ENCODE measurements at regions not wholly inside any gene's neighbourhood (a gene's known extent, or its start where the extent isn't known, plus 50 kb on each side); places are given as distances from the start of the nearest gene placed in this dataset.

GRCh38 chr2:193806088-193806774 lies 1611.5 kb upstream of the TMEFF2 start:
- DNase-seq: no peak
- WGBS, 5 donors: 83 to 89% (median 86%) methylated on average over 6 of the region's 6 CpGs

GRCh38 chr2:193796847-193797246 lies 1602.1 kb upstream of the TMEFF2 start:
- intact Hi-C loops (cut with DNase I; ENCODE audit: low total_unique reads): no loop called here
- DNase-seq: no peak
- Histone ChIP-seq H3K27ac (no peak overlapping the region), H3K4me3 (no peak overlapping the region), H3K27me3 (replicated peaks in 1 of 7) (no peaks in the 10 kb centered on the region), H3K9me3 (no peaks in the 10 kb centered on the region), H3K36me3 (no peaks in the 10 kb centered on the region), H3K4me1 (no peaks in the 10 kb centered on the region)
- TF ChIP-seq POLR2A (IDR thresholded peaks at IDR 0.05): no peak
- no peak for TF ChIP-seq POLR2AphosphoS5 (IDR thresholded peaks at IDR 0.05)
- TF ChIP-seq CTCF (IDR thresholded peaks at IDR 0.05 in 8 of 11, conservative IDR thresholded peaks at IDR 0.05 in 3 of 11): no peak
- 57 to 79% (median 71%) methylated on average over 1 of the region's 1 CpG for WGBS, 5 donors

More at GRCh38 chr2:193806088-193806774, 1611.5 kb upstream of the TMEFF2 start:
- TF ChIP-seq POLR2AphosphoS5 (IDR thresholded peaks at IDR 0.05): no peak
- TF ChIP-seq POLR2A (IDR thresholded peaks at IDR 0.05): no peak
- TF ChIP-seq CTCF (IDR thresholded peaks at IDR 0.05 in 8 of 11, conservative IDR thresholded peaks at IDR 0.05 in 3 of 11): no peak
- Histone ChIP-seq H3K4me1 (no peaks in the 10 kb centered on the region), H3K27me3 (replicated peaks in 1 of 7) (no peaks in the 10 kb centered on the region), H3K9me3 (no peaks in the 10 kb centered on the region), H3K36me3 (no peaks in the 10 kb centered on the region), H3K27ac (no peak overlapping the region), H3K4me3 (no peak overlapping the region)
- intact Hi-C loops (cut with DNase I; ENCODE audit: low total_unique reads): no loop called here

- H3K4me3 ChIP-seq: no peak overlapping the region
- no peak for TF ChIP-seq POLR2A (IDR thresholded peaks at IDR 0.05)
- TF ChIP-seq CTCF (IDR thresholded peaks at IDR 0.05 in 8 of 11, conservative IDR thresholded peaks at IDR 0.05 in 3 of 11): no peak
- TF ChIP-seq POLR2AphosphoS5 (IDR thresholded peaks at IDR 0.05): no peak
- no peaks in the 10 kb centered on the region for H3K4me1 ChIP-seq
- DNase-seq: no peak
- 63 to 89% (median 83%) methylated on average over 6 of the region's 6 CpGs for WGBS, 5 donors
- no peaks in the 10 kb centered on the region for H3K9me3 ChIP-seq
- H3K27ac ChIP-seq: no peak overlapping the region
- H3K27me3 ChIP-seq (replicated peaks in 1 of 7): no peaks in the 10 kb centered on the region
- intact Hi-C loops (cut with DNase I; ENCODE audit: low total_unique reads): no loop called here
- H3K36me3 ChIP-seq: no peaks in the 10 kb centered on the region
Measured at GRCh38 chr2:193793914-193794313, 1599.2 kb upstream of the TMEFF2 start.

DNA sequence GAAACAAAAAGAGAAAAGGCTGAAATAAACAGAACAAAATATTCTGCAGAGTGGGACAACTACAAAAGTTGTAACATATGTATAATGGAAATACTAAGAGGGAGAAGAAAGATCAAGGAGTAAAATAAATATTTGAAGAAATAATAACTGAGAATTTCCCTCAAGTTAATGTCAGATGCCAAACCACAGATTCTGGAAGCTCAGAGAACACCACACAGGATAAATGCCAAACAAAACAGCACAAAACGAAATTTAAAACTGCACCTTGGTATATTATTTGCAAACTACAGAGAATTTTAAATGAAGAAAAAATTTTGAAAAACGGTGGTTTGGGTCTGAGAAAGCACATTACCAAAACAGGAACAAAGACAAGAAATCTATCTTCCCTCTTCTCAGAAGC lies 1588.9 kb upstream of the TMEFF2 start:
- intact Hi-C loops (cut with DNase I; ENCODE audit: low total_unique reads): no loop called here
- 44 to 56% (median 54%) methylated on average over 2 of the region's 2 CpGs for WGBS, 5 donors

More for the DNA sequence above, 1588.9 kb upstream of the TMEFF2 start:
- peaks cover 0 to 6% (median 0%) of the 10 kb centered on the region in 8 donors for H3K9me3 ChIP-seq
- no peaks in the 10 kb centered on the region for H3K36me3 ChIP-seq
- H3K4me3 ChIP-seq: no peak overlapping the region
- H3K27ac ChIP-seq: no peak overlapping the region
- TF ChIP-seq POLR2AphosphoS5 (IDR thresholded peaks at IDR 0.05): no peak
- no peak for TF ChIP-seq POLR2A (IDR thresholded peaks at IDR 0.05)
- no peak for TF ChIP-seq CTCF (IDR thresholded peaks at IDR 0.05 in 8 of 11, conservative IDR thresholded peaks at IDR 0.05 in 3 of 11)
- H3K27me3 ChIP-seq (replicated peaks in 1 of 7): no peaks in the 10 kb centered on the region
- no peaks in the 10 kb centered on the region for H3K4me1 ChIP-seq
- no peak for DNase-seq

Data from spleen (tissue), 11 donors.